Breast epithelium (tissue), 4 donors: ENCODE measurements at regions not wholly inside any gene's neighbourhood (a gene's known extent, or its start where the extent isn't known, plus 50 kb on each side); places are given as distances from the start of the nearest gene placed in this dataset.

Experiments used
- DNase-seq, 2 donors: peaks; one replicate each; pipeline ENCODE4 v3.0.0-alpha.2; 2019; ENCODE audit warnings: low spot score in 2 of 2
- H3K27ac ChIP-seq, 2 donors: fragments of 200-600 bp; sonication (generic) in 1 of 2; one replicate each; pipeline ENCODE4 v1.5.1; 2016 to 2019; ENCODE audit warnings: mild to moderate bottlenecking in 1 of 2
- H3K27me3 ChIP-seq, 2 donors: fragments of 200-600 bp; sonication (generic) in 1 of 2; one replicate each; pipeline versions ENCODE4 v1.5.1 to v1.6.0; 2017 to 2019; ENCODE audit warnings: control low read depth in 1 of 2, mild to moderate bottlenecking in 1 of 2
- H3K36me3 ChIP-seq: fragments of 200-600 bp; one replicate; pipeline ENCODE4 v1.5.1; 2019
- H3K4me1 ChIP-seq, 2 donors: fragments of 200-600 bp; sonication (generic); one replicate each; pipeline ENCODE4 v1.5.1; 2016 to 2019; ENCODE audit warnings: control low read depth in 1 of 2
- H3K4me3 ChIP-seq, 3 donors: fragments of 200-600 bp; sonication (generic); 1 replicate in 2 of 3; 2 replicates in 1 of 3; pipeline ENCODE4 v1.5.1; 2016 to 2019; ENCODE audit warnings: mild to moderate bottlenecking in 3 of 3, moderate library complexity in 2 of 3
- H3K9me3 ChIP-seq, 2 donors: fragments of 200-600 bp; sonication (generic) in 1 of 2; one replicate each; pipeline ENCODE4 v1.5.1; 2016 to 2019; ENCODE audit warnings: control low read depth in 1 of 2
- POLR2A ChIP-seq: fragments of 450-650 bp; IDR thresholded peaks from one replicate; pipeline ENCODE4 v1.6.1; 2016; ENCODE audit warnings: antibody characterized with exemption, mild to moderate bottlenecking, moderate library complexity
- POLR2AphosphoS5 ChIP-seq, 3 donors: sonication (generic); formaldehyde crosslinking; IDR thresholded peaks; one replicate each; pipeline ENCODE4 v1.6.1; 2017; ENCODE audit warnings: antibody characterized with exemption in 3 of 3
- intact Hi-C: fragments of 100-400 bp; cut with DNase I; formaldehyde crosslinking; loops from one replicate; pipeline ENCODE4 v1.15.1; 2023; ENCODE audit warnings: low total_unique reads
- TF ChIP-seq, protein P1 (sequence below), 3 donors: fragments of 450-650 bp; IDR thresholded peaks; one replicate each; pipeline ENCODE4 v1.5.1; 2016 to 2017; ENCODE audit warnings: antibody characterized with exemption in 3 of 3, mild to moderate bottlenecking in 3 of 3, moderate library complexity in 3 of 3

DNA sequence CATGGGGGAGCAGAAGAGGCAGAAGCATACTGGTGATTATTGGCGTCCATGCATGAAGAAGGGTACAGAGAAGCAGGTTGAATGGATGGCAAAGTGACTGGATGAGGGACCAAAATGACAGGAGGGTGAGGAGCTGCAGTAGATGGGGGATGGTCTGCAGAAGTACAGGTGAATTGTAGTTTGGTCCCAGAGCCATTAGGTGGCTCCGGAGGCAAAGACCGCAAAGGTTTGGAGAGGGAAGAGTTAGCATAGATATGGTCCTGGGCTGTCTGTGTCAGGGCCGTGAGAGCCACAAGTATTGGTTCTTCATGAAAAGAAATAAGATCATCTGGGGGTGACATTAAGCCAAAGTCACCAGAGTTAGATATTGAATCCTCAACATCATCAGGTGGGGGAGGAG, 59.0 kb upstream of the ZNF726 start:
- no peak for DNase-seq
- no peak overlapping the region for H3K27ac ChIP-seq
- no peaks in the 10 kb centered on the region for H3K36me3 ChIP-seq
- H3K9me3 ChIP-seq: peaks cover 0 to 11% of the 10 kb centered on the region in 2 donors
- H3K4me1 ChIP-seq: no peaks in the 10 kb centered on the region
- TF ChIP-seq, protein P1, sequence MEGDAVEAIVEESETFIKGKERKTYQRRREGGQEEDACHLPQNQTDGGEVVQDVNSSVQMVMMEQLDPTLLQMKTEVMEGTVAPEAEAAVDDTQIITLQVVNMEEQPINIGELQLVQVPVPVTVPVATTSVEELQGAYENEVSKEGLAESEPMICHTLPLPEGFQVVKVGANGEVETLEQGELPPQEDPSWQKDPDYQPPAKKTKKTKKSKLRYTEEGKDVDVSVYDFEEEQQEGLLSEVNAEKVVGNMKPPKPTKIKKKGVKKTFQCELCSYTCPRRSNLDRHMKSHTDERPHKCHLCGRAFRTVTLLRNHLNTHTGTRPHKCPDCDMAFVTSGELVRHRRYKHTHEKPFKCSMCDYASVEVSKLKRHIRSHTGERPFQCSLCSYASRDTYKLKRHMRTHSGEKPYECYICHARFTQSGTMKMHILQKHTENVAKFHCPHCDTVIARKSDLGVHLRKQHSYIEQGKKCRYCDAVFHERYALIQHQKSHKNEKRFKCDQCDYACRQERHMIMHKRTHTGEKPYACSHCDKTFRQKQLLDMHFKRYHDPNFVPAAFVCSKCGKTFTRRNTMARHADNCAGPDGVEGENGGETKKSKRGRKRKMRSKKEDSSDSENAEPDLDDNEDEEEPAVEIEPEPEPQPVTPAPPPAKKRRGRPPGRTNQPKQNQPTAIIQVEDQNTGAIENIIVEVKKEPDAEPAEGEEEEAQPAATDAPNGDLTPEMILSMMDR (IDR thresholded peaks at IDR 0.05): no peak
- no peak for TF ChIP-seq POLR2A
- TF ChIP-seq POLR2AphosphoS5 (IDR thresholded peaks at IDR 0.05): no peak
- H3K4me3 ChIP-seq: no peak overlapping the region
- intact Hi-C loops: no loop called here
- H3K27me3 ChIP-seq: no peaks in the 10 kb centered on the region

- Histone ChIP-seq H3K9me3 (peaks cover 15 to 16% of the 10 kb centered on the region in 2 donors), H3K27me3 (no peaks in the 10 kb centered on the region), H3K36me3 (no peaks in the 10 kb centered on the region), H3K27ac (no peak overlapping the region), H3K4me3 (no peak overlapping the region), H3K4me1 (no peaks in the 10 kb centered on the region)
- intact Hi-C loops: no loop called here
- TF ChIP-seq POLR2AphosphoS5 (IDR thresholded peaks at IDR 0.05) (no peak), POLR2A (no peak)
- TF ChIP-seq, protein P1 (IDR thresholded peaks at IDR 0.05): no peak
- no peak for DNase-seq
Observed at GRCh38 chr19:23851966-23852365, 62.7 kb upstream of the ZNF726 start.

DNA sequence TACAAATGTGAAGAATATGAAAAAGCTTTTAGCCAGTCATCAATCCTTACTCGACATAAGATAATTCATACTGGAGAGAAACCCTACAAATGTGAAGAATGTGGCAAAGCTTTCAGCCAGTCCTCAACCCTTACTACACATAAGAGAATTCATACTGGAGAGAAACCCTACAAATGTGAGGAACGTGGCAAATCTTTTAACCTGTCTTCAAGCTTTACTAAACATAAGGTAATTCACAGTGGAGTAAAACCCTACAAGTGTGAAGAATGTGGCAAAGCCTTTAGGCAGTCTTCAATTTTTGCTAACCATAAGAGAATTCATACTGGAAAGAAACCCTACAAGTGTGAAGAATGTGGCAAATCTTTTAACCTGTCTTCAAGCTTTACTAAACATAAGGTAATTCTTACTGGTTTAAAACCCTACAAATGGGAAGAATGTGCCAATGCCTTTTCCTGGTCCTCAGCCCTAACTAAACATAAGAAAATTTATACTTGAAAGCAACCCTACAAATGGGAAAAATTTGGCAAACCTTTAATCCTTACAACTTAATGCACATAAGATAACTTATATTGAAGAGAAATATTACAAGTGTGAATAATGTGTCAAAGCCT, 74.1 kb upstream of the ZNF681 start:
- intact Hi-C loops: no loop called here
- no peak for TF ChIP-seq POLR2A
- TF ChIP-seq POLR2AphosphoS5 (IDR thresholded peaks at IDR 0.05): no peak
- TF ChIP-seq, protein P1 (IDR thresholded peaks at IDR 0.05): no peak
- Histone ChIP-seq H3K27ac (no peak overlapping the region), H3K36me3 (no peaks in the 10 kb centered on the region), H3K27me3 (no peaks in the 10 kb centered on the region), H3K4me3 (no peak overlapping the region), H3K4me1 (no peaks in the 10 kb centered on the region), H3K9me3 (peaks cover 32 to 86% of the 10 kb centered on the region in 2 donors)
- DNase-seq: no peak

DNA sequence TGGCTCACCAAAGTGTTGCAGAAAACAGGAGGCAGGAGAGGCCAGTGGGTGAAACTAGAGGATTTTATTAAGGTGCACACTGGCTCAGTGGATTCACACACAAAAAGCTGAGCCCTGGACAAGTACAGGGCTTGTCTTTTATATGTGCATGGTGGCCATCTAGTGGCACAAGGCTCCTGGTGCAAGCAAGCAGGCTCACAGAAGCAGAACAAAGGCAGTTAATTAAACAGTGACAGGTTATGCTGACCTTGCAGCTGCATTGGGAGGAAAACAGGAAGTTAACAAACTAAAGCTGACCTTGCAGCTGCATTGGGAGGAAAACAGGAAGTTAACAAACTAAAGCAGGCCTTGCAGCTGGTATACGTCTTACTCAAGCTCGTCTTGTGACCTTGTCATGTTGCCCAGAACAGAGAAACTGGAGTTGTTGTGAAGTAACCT, 65.3 kb upstream of the ZNF681 start:
- TF ChIP-seq POLR2A: no peak
- Histone ChIP-seq H3K4me1 (no peaks in the 10 kb centered on the region), H3K4me3 (no peak overlapping the region), H3K36me3 (no peaks in the 10 kb centered on the region), H3K9me3 (peaks cover 44 to 60% of the 10 kb centered on the region in 2 donors), H3K27ac (no peak overlapping the region), H3K27me3 (no peaks in the 10 kb centered on the region)
- intact Hi-C loops: no loop called here
- DNase-seq: no peak

DNA sequence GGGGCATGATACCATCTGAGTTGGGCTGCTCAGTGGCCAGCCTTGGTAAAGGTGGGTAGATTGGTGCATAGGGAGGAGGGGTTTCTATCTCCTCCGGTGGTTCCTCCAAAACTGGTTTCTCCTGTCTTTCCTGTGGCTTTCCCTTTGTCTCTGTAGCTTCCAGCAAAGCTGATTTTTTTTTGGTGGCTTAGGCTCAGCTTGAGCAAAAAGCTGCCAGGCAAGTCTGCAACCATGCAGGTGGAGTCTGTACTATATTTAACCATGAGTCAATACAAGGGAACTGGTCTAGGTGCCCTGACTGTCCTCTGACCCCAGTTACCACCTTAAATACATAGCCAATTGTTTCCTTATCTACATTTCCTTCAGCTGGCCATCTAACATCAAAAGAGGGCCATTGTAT, 64.0 kb upstream of the ZNF681 start:
- H3K27me3 ChIP-seq: no peaks in the 10 kb centered on the region
- no peak overlapping the region for H3K4me3 ChIP-seq
- H3K27ac ChIP-seq: peak overlapping the region in 1 of 2 donors; percentile 48
- H3K4me1 ChIP-seq: no peaks in the 10 kb centered on the region
- DNase-seq: peak in 1 of 2 donors; percentile 26
- TF ChIP-seq, protein P1 (IDR thresholded peaks at IDR 0.05): no peak
- TF ChIP-seq POLR2A (no peak), POLR2AphosphoS5 (IDR thresholded peaks at IDR 0.05) (no peak)
- intact Hi-C loops: no loop called here
- H3K9me3 ChIP-seq: peaks cover 54 to 57% of the 10 kb centered on the region in 2 donors
- no peaks in the 10 kb centered on the region for H3K36me3 ChIP-seq
